CD4-positive, alpha-beta T cell treated with Interleukin-1 beta for 1 hour (primary cell): ENCODE measurements at regions not wholly inside any gene's neighbourhood (a gene's known extent, or its start where the extent isn't known, plus 50 kb on each side); places are given as distances from the start of the nearest gene placed in this dataset.
"Not testable (repeated sequence)": the region's sequence is repeated elsewhere in the genome, so short reads cannot be mapped to it uniquely, and the experiment has no call there.

Source experiments
- DNase-seq, 2 donors: peaks; one replicate each; pipeline ENCODE4 v3.0.0-alpha.2; 2020 to 2022

GRCh38 chr21:35737449-35737848 is 322.9 kb downstream of the SETD4 start:
- DNase-seq: no peak

GRCh38 chr21:35732788-35733187 is 327.5 kb downstream of the SETD4 start:
- DNase-seq: no peak

GRCh38 chr21:35730325-35730724 is 330.0 kb downstream of the SETD4 start:
- no peak for DNase-seq

GRCh38 chr21:35727830-35728229 is 332.5 kb downstream of the SETD4 start:
- DNase-seq: no peak

- no peak for DNase-seq
Measured at GRCh38 chr21:35724156-35724555, 336.2 kb downstream of the SETD4 start.

GRCh38 chr21:35721701-35722100 is 338.6 kb downstream of the SETD4 start:
- DNase-seq: no peak

GRCh38 chr21:35720208-35720731 is 340.1 kb downstream of the SETD4 start:
- DNase-seq: no peak

GRCh38 chr21:35719080-35719479 is 341.2 kb downstream of the SETD4 start:
- no peak for DNase-seq

- DNase-seq: no peak
Measured at GRCh38 chr21:35716876-35717565, 343.3 kb downstream of the SETD4 start.

- DNase-seq: no peak
Measured at GRCh38 chr21:35713914-35714313, 346.4 kb downstream of the SETD4 start.

- no peak for DNase-seq
Measured at GRCh38 chr21:35711661-35712060, 348.7 kb downstream of the SETD4 start.

- DNase-seq: no peak
Measured at GRCh38 chr21:35711213-35711612, 349.1 kb downstream of the SETD4 start.

GRCh38 chr21:35709990-35710389 is 350.3 kb downstream of the SETD4 start:
- not testable (repeated sequence) for DNase-seq

GRCh38 chr21:35705888-35706287 is 354.4 kb downstream of the SETD4 start:
- DNase-seq: no peak

- no peak for DNase-seq
Measured at GRCh38 chr21:35705237-35705887, 355.0 kb downstream of the SETD4 start.

- no peak for DNase-seq
Measured at GRCh38 chr21:35703704-35704103, 356.6 kb downstream of the SETD4 start.

- DNase-seq: no peak
Measured at GRCh38 chr21:35699361-35699760, 361.0 kb downstream of the SETD4 start.

- no peak for DNase-seq
Measured at GRCh38 chr21:35697321-35697808, 363.0 kb downstream of the SETD4 start.

- no peak for DNase-seq
Measured at GRCh38 chr21:35696644-35697043, 363.7 kb downstream of the SETD4 start.

GRCh38 chr21:35692311-35692710 is 368.0 kb downstream of the SETD4 start:
- no peak for DNase-seq

GRCh38 chr21:35690436-35690835 is 369.9 kb downstream of the SETD4 start:
- DNase-seq: no peak

GRCh38 chr21:35686156-35686555 is 374.2 kb downstream of the SETD4 start:
- no peak for DNase-seq

GRCh38 chr21:35683664-35684304 is 376.5 kb downstream of the SETD4 start:
- no peak for DNase-seq
